Stimulated activated CD4-positive, alpha-beta T cell treated with anti-CD3 and anti-CD28 coated beads, Interleukin-12 subunit alpha, Interleukin-12 subunit beta, amount 100 ng/mL, for 48 hours (primary cell): ENCODE measurements at regions not wholly inside any gene's neighbourhood (a gene's known extent, or its start where the extent isn't known, plus 50 kb on each side); places are given as distances from the start of the nearest gene placed in this dataset.

ENCODE experiments used
- DNase-seq, 3 donors: peaks; one replicate each; pipeline ENCODE4 v3.0.0-alpha.2; 2020; ENCODE audit warnings: low read depth in 2 of 3, low spot score in 1 of 3

- no peak for DNase-seq
These were observed 95.6 kb downstream of the RASSF10 start for GRCh38 chr11:13104619-13105236.

- no peak for DNase-seq
These were observed 96.2 kb downstream of the RASSF10 start for GRCh38 chr11:13105237-13105844.

GRCh38 chr11:13107544-13108044 lies 98.5 kb downstream of the RASSF10 start:
- no peak for DNase-seq

- no peak for DNase-seq
These were observed 99.3 kb downstream of the RASSF10 start for GRCh38 chr11:13108416-13108815.

GRCh38 chr11:13109616-13110015 lies 100.5 kb downstream of the RASSF10 start:
- no peak for DNase-seq

- DNase-seq = no peak
These were observed 101.0 kb downstream of the RASSF10 start for GRCh38 chr11:13110145-13110544.

- DNase-seq = no peak
These were observed 102.1 kb downstream of the RASSF10 start for GRCh38 chr11:13110929-13111812.

- DNase-seq = no peak
These were observed 102.7 kb downstream of the RASSF10 start for GRCh38 chr11:13111813-13112130.

GRCh38 chr11:13114566-13115379 lies 105.7 kb downstream of the RASSF10 start:
- DNase-seq = no peak

GRCh38 chr11:13115380-13115675 lies 106.2 kb downstream of the RASSF10 start:
- no peak for DNase-seq

GRCh38 chr11:13116491-13116890 lies 107.4 kb downstream of the RASSF10 start:
- no peak for DNase-seq

- DNase-seq = no peak
These were observed 108.2 kb downstream of the RASSF10 start for GRCh38 chr11:13117344-13117743.

GRCh38 chr11:13118194-13118593 lies 109.1 kb downstream of the RASSF10 start:
- DNase-seq = no peak

GRCh38 chr11:13118650-13119049 lies 109.5 kb downstream of the RASSF10 start:
- no peak for DNase-seq

- DNase-seq = no peak
These were observed 110.2 kb downstream of the RASSF10 start for GRCh38 chr11:13119361-13119760.

- no peak for DNase-seq
These were observed 110.9 kb downstream of the RASSF10 start for GRCh38 chr11:13119941-13120520.

GRCh38 chr11:13120691-13121090 lies 111.6 kb downstream of the RASSF10 start:
- no peak for DNase-seq

GRCh38 chr11:13126430-13126829 lies 117.3 kb downstream of the RASSF10 start:
- no peak for DNase-seq

- no peak for DNase-seq
These were observed 118.0 kb downstream of the RASSF10 start for GRCh38 chr11:13127161-13127560.

- DNase-seq = no peak
These were observed 119.2 kb downstream of the RASSF10 start for GRCh38 chr11:13128354-13128753.

GRCh38 chr11:13134066-13134465 lies 125.0 kb downstream of the RASSF10 start:
- no peak for DNase-seq
